ENCODE measurements at regions not wholly inside any gene's neighbourhood (a gene's known extent, or its start where the extent isn't known, plus 50 kb on each side); places are given as distances from the start of the nearest gene placed in this dataset.
A peak's percentile ranks its signal among the peaks of the same experiment; 100 is the strongest.

- no peak for DNase-seq
Measured at GRCh38 chr5:74355041-74355824, 285.3 kb downstream of the ENC1 start.

GRCh38 chr5:74352256-74352655 lies 288.3 kb downstream of the ENC1 start:
- DNase-seq, result no peak

- no peak for DNase-seq
Measured at GRCh38 chr5:74342948-74343682, 297.4 kb downstream of the ENC1 start.

GRCh38 chr5:74342182-74342581 lies 298.3 kb downstream of the ENC1 start:
- DNase-seq, result no peak

GRCh38 chr5:74341221-74341620 lies 299.3 kb downstream of the ENC1 start:
- DNase-seq, result no peak

- no peak for DNase-seq
Measured at GRCh38 chr5:74340476-74340875, 300.1 kb downstream of the ENC1 start.

GRCh38 chr5:74337984-74338310 lies 302.6 kb downstream of the ENC1 start:
- peak; percentile 76 for DNase-seq

- DNase-seq, result peak; percentile 31
Measured at GRCh38 chr5:74337254-74337983, 303.1 kb downstream of the ENC1 start.

GRCh38 chr5:74336297-74336696 lies 304.2 kb downstream of the ENC1 start:
- DNase-seq, result no peak

- DNase-seq, result no peak
Measured at GRCh38 chr5:74334762-74335384, 305.7 kb downstream of the ENC1 start.

GRCh38 chr5:74334062-74334761 lies 306.3 kb downstream of the ENC1 start:
- no peak for DNase-seq

GRCh38 chr5:74333430-74333829 lies 307.1 kb downstream of the ENC1 start:
- DNase-seq, result no peak

- DNase-seq, result no peak
Measured at GRCh38 chr5:74332682-74333081, 307.8 kb downstream of the ENC1 start.

- DNase-seq, result no peak
Measured at GRCh38 chr5:74332006-74332405, 308.5 kb downstream of the ENC1 start.

GRCh38 chr5:74328221-74328630 lies 312.3 kb downstream of the ENC1 start:
- DNase-seq, result no peak

GRCh38 chr5:74327339-74327685 lies 313.2 kb downstream of the ENC1 start:
- no peak for DNase-seq

- peak; percentile 15 for DNase-seq
Measured at GRCh38 chr5:74326571-74327338, 313.8 kb downstream of the ENC1 start.

- DNase-seq, result no peak
Measured at GRCh38 chr5:74325866-74326265, 314.7 kb downstream of the ENC1 start.

GRCh38 chr5:74324556-74324955 lies 316.0 kb downstream of the ENC1 start:
- DNase-seq, result no peak

GRCh38 chr5:74322944-74323343 lies 317.6 kb downstream of the ENC1 start:
- DNase-seq, result no peak

- no peak for DNase-seq
Measured at GRCh38 chr5:74322191-74322590, 318.3 kb downstream of the ENC1 start.

Measured in muscle of arm (tissue), 1 donor.